GM20000 (cell line): ENCODE measurements at regions not wholly inside any gene's neighbourhood (a gene's known extent, or its start where the extent isn't known, plus 50 kb on each side); places are given as distances from the start of the nearest gene placed in this dataset.
A peak's percentile ranks its signal among the peaks of the same experiment; 100 is the strongest.

Experiments used
- DNase-seq: peaks from one replicate; pipeline ENCODE4 v3.0.0; 2012; ENCODE audit warnings: low spot score
- CTCF ChIP-seq: IDR thresholded peaks from 2 replicates; pipeline ENCODE4 v1.5.1; 2012; ENCODE audit warnings: mild to moderate bottlenecking, control low read depth; ENCODE audit errors: extremely low read depth, missing control alignments

- TF ChIP-seq CTCF: no peak
- no peak for DNase-seq
Measured at GRCh38 chr11:42823546-42823945, 488.2 kb upstream of the API5 start.

DNA sequence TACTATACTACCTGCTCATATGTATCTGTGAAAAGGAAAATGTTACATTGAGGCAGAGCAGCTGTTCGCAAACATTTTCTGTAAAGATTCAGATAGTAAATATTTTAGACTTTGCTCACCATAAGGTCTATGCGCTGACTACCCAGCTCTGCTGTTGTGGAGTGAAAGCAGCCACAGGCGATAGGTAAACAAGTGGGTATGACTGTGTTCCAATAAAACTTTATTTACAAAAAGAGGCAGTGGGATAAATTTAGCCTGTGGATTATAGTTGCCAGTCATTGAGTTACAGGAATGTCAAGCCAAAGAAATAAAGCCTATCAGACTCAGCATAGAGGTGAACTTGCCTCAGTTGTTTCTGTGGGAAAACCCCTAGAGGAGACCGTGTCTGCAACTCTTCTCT lies 487.7 kb upstream of the API5 start:
- no peak for DNase-seq
- TF ChIP-seq CTCF: no peak

DNA sequence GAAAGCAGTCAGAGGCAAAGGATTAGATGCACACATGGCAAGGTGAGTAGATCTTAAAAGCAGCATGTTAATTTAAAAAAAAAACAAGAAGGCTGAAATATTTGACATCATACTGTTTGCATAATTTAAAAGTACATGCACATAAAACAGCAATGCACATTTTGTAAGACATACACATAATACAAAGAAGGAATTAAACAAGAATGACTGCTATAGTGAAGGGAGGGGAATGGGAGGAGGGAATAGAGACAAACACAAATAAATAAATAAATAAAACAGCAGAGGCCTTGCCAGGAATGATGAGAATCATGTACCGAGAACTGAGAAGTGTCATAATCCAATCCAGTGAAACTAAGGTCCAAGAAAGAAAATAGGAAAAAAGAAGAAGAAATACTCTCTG lies 486.2 kb upstream of the API5 start:
- no peak for TF ChIP-seq CTCF
- DNase-seq: no peak

GRCh38 chr11:42827845-42828244 lies 484.0 kb upstream of the API5 start:
- DNase-seq: no peak
- no peak for TF ChIP-seq CTCF

DNA sequence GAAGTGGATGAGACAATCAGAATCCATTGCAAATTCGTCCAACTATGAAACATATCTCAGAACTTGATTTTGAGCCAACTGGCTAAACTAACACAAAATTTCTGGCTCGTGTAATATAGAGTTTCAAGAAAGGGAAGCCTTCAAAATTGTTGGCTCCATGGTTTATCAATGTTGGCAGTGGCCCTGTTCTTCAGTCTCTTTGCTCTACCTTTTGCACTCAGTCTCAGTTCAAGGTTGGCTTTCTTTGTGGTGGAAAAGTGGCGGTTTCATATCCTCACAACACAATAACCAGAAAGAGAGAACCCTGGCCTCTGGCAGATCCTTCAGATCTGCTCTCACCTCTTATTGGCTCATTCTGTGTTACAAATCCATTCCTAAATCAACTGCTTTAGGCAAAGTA lies 473.8 kb upstream of the API5 start:
- DNase-seq: no peak
- TF ChIP-seq CTCF: no peak

- TF ChIP-seq CTCF: no peak
- DNase-seq: peak; percentile 15
Measured at GRCh38 chr11:42840176-42840829, 471.5 kb upstream of the API5 start.

- TF ChIP-seq CTCF: no peak
- DNase-seq: no peak
Measured at GRCh38 chr11:42840860-42841259, 470.9 kb upstream of the API5 start.
